ENCODE measurements at regions not wholly inside any gene's neighbourhood (a gene's known extent, or its start where the extent isn't known, plus 50 kb on each side); places are given as distances from the start of the nearest gene placed in this dataset.

- Mint-ChIP-seq H3K27ac (peak overlapping the region in 1 of 10 donors; percentile 64), H3K4me3 (peak overlapping the region in 5 of 10 donors; percentile 14 to 52 (median 31)), H3K27me3 (peaks cover 1 to 12% (median 4%) of the 10 kb centered on the region in 5 donors), H3K4me1 (peaks cover 5 to 21% (median 14%) of the 10 kb centered on the region in 4 donors), H3K36me3 (no peaks in the 10 kb centered on the region), H3K9me3 (no peaks in the 10 kb centered on the region)
- POLR2A ChIA-PET: interaction anchor here (1.4 to 9.6 kb wide), 3 partner anchors 11 to 150 kb away, joined by 4 to 74 read pairs (median 13); no protein-coding TSS in a partner anchor
- DNase-seq (no peak), ATAC-seq (no peak)
These were observed 152.7 kb upstream of the GSE1 start for GRCh38 chr16:85460252-85461021.

GRCh38 chr16:85461022-85461813, 151.9 kb upstream of the GSE1 start:
- Mint-ChIP-seq H3K27me3 (peaks cover 2 to 12% (median 10%) of the 10 kb centered on the region in 5 donors), H3K36me3 (no peaks in the 10 kb centered on the region), H3K9me3 (no peaks in the 10 kb centered on the region), H3K27ac (peak overlapping the region in 1 of 10 donors; percentile 70), H3K4me1 (peaks cover 6 to 21% (median 14%) of the 10 kb centered on the region in 4 donors), H3K4me3 (peak overlapping the region; percentile 83 to 95 (median 88))
- POLR2A ChIA-PET: interaction anchor here (0.6 to 9.6 kb wide), 9 partner anchors 8 to 154 kb away, joined by 3 to 74 read pairs (median 4); no protein-coding TSS in a partner anchor
- ATAC-seq (no peak), DNase-seq (no peak)

GRCh38 chr16:85461814-85462713, 151.1 kb upstream of the GSE1 start:
- Mint-ChIP-seq H3K36me3 (no peaks in the 10 kb centered on the region), H3K4me3 (peak overlapping the region; percentile 83 to 95 (median 88)), H3K9me3 (no peaks in the 10 kb centered on the region), H3K4me1 (peaks cover 5 to 21% (median 13%) of the 10 kb centered on the region in 4 donors), H3K27me3 (peaks cover 2 to 12% (median 10%) of the 10 kb centered on the region in 5 donors), H3K27ac (peak overlapping the region in 6 of 10 donors; percentile 44 to 89 (median 76))
- ATAC-seq: peak; percentile 77 to 80
- POLR2A ChIA-PET: interaction anchor here (0.6 to 9.6 kb wide), 9 partner anchors 9 to 153 kb away, joined by 3 to 74 read pairs (median 4); no protein-coding TSS in a partner anchor
- peak in 6 of 10 donors; percentile 8 to 43 (median 32) for DNase-seq

GRCh38 chr16:85462714-85463611, 150.2 kb upstream of the GSE1 start:
- DNase-seq (peak in 1 of 10 donors; percentile 16), ATAC-seq (peak; percentile 42 to 47)
- Mint-ChIP-seq H3K27ac (peak overlapping the region in 1 of 10 donors; percentile 89), H3K4me3 (peak overlapping the region in 7 of 10 donors; percentile 38 to 88 (median 58)), H3K9me3 (no peaks in the 10 kb centered on the region), H3K4me1 (peaks cover 7 to 21% (median 12%) of the 10 kb centered on the region in 4 donors), H3K36me3 (no peaks in the 10 kb centered on the region), H3K27me3 (peaks cover 2 to 18% (median 10%) of the 10 kb centered on the region in 5 donors)
- POLR2A ChIA-PET: interaction anchor here (1.0 to 9.6 kb wide), 4 partner anchors 10 to 148 kb away, joined by 3 to 74 read pairs (median 12); no protein-coding TSS in a partner anchor

GRCh38 chr16:85463672-85464382, 149.3 kb upstream of the GSE1 start:
- POLR2A ChIA-PET: interaction anchor here (1.0 to 9.6 kb wide), 2 partner anchors 10 to 16 kb away, joined by 3 to 74 read pairs; no protein-coding TSS in a partner anchor
- peak overlapping the region in 2 of 10 donors; percentile 31 to 43 for H3K27ac Mint-ChIP-seq
- H3K4me1 Mint-ChIP-seq: peaks cover 7 to 21% (median 12%) of the 10 kb centered on the region in 4 donors
- no peaks in the 10 kb centered on the region for H3K9me3 Mint-ChIP-seq
- no peaks in the 10 kb centered on the region for H3K36me3 Mint-ChIP-seq
- H3K4me3 Mint-ChIP-seq: peak overlapping the region in 9 of 10 donors; percentile 9 to 88 (median 33)
- H3K27me3 Mint-ChIP-seq: peaks cover 2 to 18% (median 10%) of the 10 kb centered on the region in 5 donors
- DNase-seq (no peak), ATAC-seq (no peak)

GRCh38 chr16:85464383-85465305, 148.5 kb upstream of the GSE1 start:
- Mint-ChIP-seq H3K36me3 (no peaks in the 10 kb centered on the region), H3K9me3 (no peaks in the 10 kb centered on the region), H3K4me3 (peak overlapping the region in 7 of 10 donors; percentile 19 to 75 (median 24)), H3K4me1 (peaks cover 7 to 21% (median 12%) of the 10 kb centered on the region in 4 donors), H3K27me3 (peaks cover 2 to 18% (median 10%) of the 10 kb centered on the region in 5 donors), H3K27ac (peak overlapping the region in 2 of 10 donors; percentile 19 to 43)
- DNase-seq (no peak), ATAC-seq (no peak)
- POLR2A ChIA-PET: interaction anchor here (0.5 to 9.6 kb wide), 5 partner anchors 11 to 134 kb away, joined by 3 to 74 read pairs (median 3); no protein-coding TSS in a partner anchor

GRCh38 chr16:85465328-85466303, 147.5 kb upstream of the GSE1 start:
- peak overlapping the region in 3 of 10 donors; percentile 4 to 30 (median 24) for H3K4me3 Mint-ChIP-seq
- peaks cover 2 to 16% (median 10%) of the 10 kb centered on the region in 5 donors for H3K27me3 Mint-ChIP-seq
- DNase-seq (no peak), ATAC-seq (no peak)
- peak overlapping the region in 1 of 10 donors; percentile 19 for H3K27ac Mint-ChIP-seq
- H3K9me3 Mint-ChIP-seq: no peaks in the 10 kb centered on the region
- H3K36me3 Mint-ChIP-seq: no peaks in the 10 kb centered on the region
- POLR2A ChIA-PET: interaction anchor here (0.9 to 9.6 kb wide), 4 partner anchors 12 to 133 kb away, joined by 3 to 74 read pairs (median 3); no protein-coding TSS in a partner anchor
- H3K4me1 Mint-ChIP-seq: peaks cover 7 to 19% (median 11%) of the 10 kb centered on the region in 4 donors

GRCh38 chr16:85466304-85466700, 146.8 kb upstream of the GSE1 start:
- Mint-ChIP-seq H3K4me1 (peaks cover 7 to 14% (median 10%) of the 10 kb centered on the region in 4 donors), H3K27me3 (peaks cover 2 to 14% (median 10%) of the 10 kb centered on the region in 5 donors), H3K9me3 (no peaks in the 10 kb centered on the region), H3K4me3 (no peak overlapping the region), H3K27ac (peak overlapping the region in 1 of 10 donors; percentile 34), H3K36me3 (no peaks in the 10 kb centered on the region)
- POLR2A ChIA-PET: interaction anchor here (1.1 to 9.6 kb wide), 2 partner anchors 19 to 29 kb away, joined by 3 to 74 read pairs; no protein-coding TSS in a partner anchor
- DNase-seq (no peak), ATAC-seq (no peak)
